ENCODE measurements at regions not wholly inside any gene's neighbourhood (a gene's known extent, or its start where the extent isn't known, plus 50 kb on each side); places are given as distances from the start of the nearest gene placed in this dataset.
"Not testable (repeated sequence)": the region's sequence is repeated elsewhere in the genome, so short reads cannot be mapped to it uniquely, and the experiment has no call there.

DNA sequence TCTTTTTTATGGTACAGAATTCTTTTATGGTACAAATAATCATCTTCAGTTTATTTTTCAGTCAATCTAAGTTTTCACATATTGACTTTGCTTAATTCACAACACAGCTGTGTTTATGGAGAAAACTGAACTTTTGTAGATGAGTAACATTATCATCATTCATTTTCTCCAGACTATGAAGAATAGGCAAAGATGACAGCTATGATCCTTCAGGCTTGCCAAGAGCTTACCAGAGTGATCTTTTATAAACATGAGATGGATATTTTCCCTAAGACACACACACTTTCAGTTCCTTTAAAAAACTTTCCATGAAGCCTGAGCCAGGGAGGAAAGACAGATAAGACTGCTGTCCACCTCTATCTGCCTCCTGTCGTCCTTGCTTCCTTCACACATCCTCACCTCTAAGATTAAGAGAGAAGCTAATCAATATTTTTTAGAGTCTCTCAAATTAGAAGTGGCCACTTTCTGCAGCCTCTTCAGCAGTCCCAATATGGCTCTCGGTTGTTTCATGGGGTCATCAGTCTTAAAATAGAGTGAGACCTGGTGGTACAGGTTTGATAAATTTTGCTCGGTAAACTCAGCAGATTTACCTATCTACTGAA is 108.1 kb upstream of the SLC27A6 start:
- in situ Hi-C loops (cut with MboI; ENCODE audit: low sequenced_read_pairs in 4 of 4) (no loop called here), intact Hi-C loops (cut with DNase I; ENCODE audit: low total_unique reads) (no loop called here)
- ATAC-seq: no peak
- H3K27ac ChIP-seq: no peak overlapping the region
- TF ChIP-seq CTCF (IDR thresholded peaks at IDR 0.05 in 4 of 5, conservative IDR thresholded peaks at IDR 0.05 in 1 of 5) (no peak), POLR2A (IDR thresholded peaks at IDR 0.05) (no peak)
- H3K4me1 ChIP-seq: no peaks in the 10 kb centered on the region
- H3K4me3 ChIP-seq: no peak overlapping the region
- H3K9me3 ChIP-seq: no peaks in the 10 kb centered on the region
- DNase-seq: no peak
- no peaks in the 10 kb centered on the region for H3K27me3 ChIP-seq
- no peaks in the 10 kb centered on the region for H3K36me3 ChIP-seq

DNA sequence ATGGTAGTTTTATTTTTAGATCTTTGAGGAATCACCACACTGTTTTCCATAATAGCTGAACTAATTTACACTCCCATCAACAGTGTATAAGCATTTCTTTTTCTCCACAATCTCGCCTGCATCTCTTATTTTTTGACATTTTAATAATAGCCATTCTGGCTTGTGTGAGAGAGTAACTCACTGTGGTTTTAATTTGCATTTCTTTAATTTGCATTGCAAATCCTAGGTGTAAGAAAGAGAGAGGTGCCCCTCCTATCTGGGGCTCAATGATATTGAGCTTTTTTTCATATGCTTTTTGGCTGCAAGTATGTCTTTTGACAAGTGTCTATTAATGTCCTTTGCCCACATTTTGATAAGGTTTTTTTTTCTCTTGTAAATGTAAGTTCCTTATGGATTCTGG is 106.3 kb upstream of the SLC27A6 start:
- no peak overlapping the region for H3K27ac ChIP-seq
- in situ Hi-C loops (cut with MboI; ENCODE audit: low sequenced_read_pairs in 4 of 4) (no loop called here), intact Hi-C loops (cut with DNase I; ENCODE audit: low total_unique reads) (no loop called here)
- no peaks in the 10 kb centered on the region for H3K9me3 ChIP-seq
- H3K4me3 ChIP-seq: no peak overlapping the region
- no peaks in the 10 kb centered on the region for H3K36me3 ChIP-seq
- ATAC-seq: no peak
- no peaks in the 10 kb centered on the region for H3K27me3 ChIP-seq
- H3K4me1 ChIP-seq: no peaks in the 10 kb centered on the region
- no peak for TF ChIP-seq CTCF (IDR thresholded peaks at IDR 0.05 in 4 of 5, conservative IDR thresholded peaks at IDR 0.05 in 1 of 5)
- TF ChIP-seq POLR2A (IDR thresholded peaks at IDR 0.05): no peak
- DNase-seq: no peak

- H3K36me3 ChIP-seq; H3K27ac ChIP-seq; intact Hi-C loops (cut with DNase I; ENCODE audit: low total_unique reads); H3K4me1 ChIP-seq; in situ Hi-C loops (cut with MboI; ENCODE audit: low sequenced_read_pairs in 4 of 4); ATAC-seq; H3K4me3 ChIP-seq; H3K9me3 ChIP-seq; H3K27me3 ChIP-seq; DNase-seq: not testable (repeated sequence)
These were observed 104.1 kb upstream of the SLC27A6 start for GRCh38 chr5:128861155-128861554.

- Histone ChIP-seq H3K27ac (no peak overlapping the region), H3K36me3 (no peaks in the 10 kb centered on the region), H3K4me3 (no peak overlapping the region), H3K9me3 (no peaks in the 10 kb centered on the region), H3K27me3 (no peaks in the 10 kb centered on the region), H3K4me1 (no peaks in the 10 kb centered on the region)
- intact Hi-C loops (cut with DNase I; ENCODE audit: low total_unique reads) (no loop called here), in situ Hi-C loops (cut with MboI; ENCODE audit: low sequenced_read_pairs in 4 of 4) (no loop called here)
- TF ChIP-seq POLR2A (IDR thresholded peaks at IDR 0.05) (no peak), CTCF (IDR thresholded peaks at IDR 0.05 in 4 of 5, conservative IDR thresholded peaks at IDR 0.05 in 1 of 5) (no peak)
- DNase-seq (no peak), ATAC-seq (no peak)
These were observed 95.3 kb upstream of the SLC27A6 start for GRCh38 chr5:128869970-128870369.

- DNase-seq (no peak), ATAC-seq (no peak)
- Histone ChIP-seq H3K4me1 (no peaks in the 10 kb centered on the region), H3K9me3 (no peaks in the 10 kb centered on the region), H3K36me3 (no peaks in the 10 kb centered on the region), H3K27ac (no peak overlapping the region), H3K4me3 (no peak overlapping the region), H3K27me3 (no peaks in the 10 kb centered on the region)
- intact Hi-C loops (cut with DNase I; ENCODE audit: low total_unique reads) (no loop called here), in situ Hi-C loops (cut with MboI; ENCODE audit: low sequenced_read_pairs in 4 of 4) (no loop called here)
- TF ChIP-seq POLR2A (IDR thresholded peaks at IDR 0.05): no peak
- no peak for TF ChIP-seq CTCF (IDR thresholded peaks at IDR 0.05 in 4 of 5, conservative IDR thresholded peaks at IDR 0.05 in 1 of 5)
These were observed 94.9 kb upstream of the SLC27A6 start for GRCh38 chr5:128870373-128870772.

All from gastrocnemius medialis (tissue), 4 donors.